Body of pancreas (tissue), 4 donors: ENCODE measurements at regions not wholly inside any gene's neighbourhood (a gene's known extent, or its start where the extent isn't known, plus 50 kb on each side); places are given as distances from the start of the nearest gene placed in this dataset.

Source experiments
- ATAC-seq: fragments of 150-250 bp; one replicate; pipeline ENCODE4 v1.9.1; 2016
- DNase-seq, 4 donors: peaks; one replicate each; pipeline ENCODE4 v3.0.0-alpha.2; 2019
- H3K27ac ChIP-seq, 4 donors: fragments of 200-600 bp; sonication (generic); 1 replicate in 3 of 4; 2 replicates in 1 of 4; pipeline versions ENCODE4 v1.5.1 to v1.6.1; 2016 to 2019; ENCODE audit warnings: mild to moderate bottlenecking in 1 of 4, mixed read lengths in 1 of 4, moderate library complexity in 1 of 4
- H3K27me3 ChIP-seq, 2 donors: fragments of 200-600 bp; sonication (generic); one replicate each; pipeline ENCODE4 v1.6.0; 2016; ENCODE audit warnings: mild to moderate bottlenecking in 1 of 2
- H3K36me3 ChIP-seq, 2 donors: fragments of 200-600 bp; sonication (generic); replicated peaks in 1 of 2; 2 replicates each; pipeline ENCODE4 v1.5.1; 2016; ENCODE audit warnings: low read depth in 2 of 2; ENCODE audit not compliant: insufficient read depth in 1 of 2
- H3K4me1 ChIP-seq: fragments of 200-600 bp; sonication (generic); one replicate; pipeline ENCODE4 v1.6.0; 2016
- H3K4me3 ChIP-seq, 2 donors: fragments of 200-600 bp; sonication (generic); 1 replicate in 1 of 2; 2 replicates in 1 of 2; pipeline ENCODE4 v1.5.1; 2016 to 2019
- H3K9me3 ChIP-seq, 3 donors: fragments of 200-600 bp; sonication (generic); 1 replicate in 2 of 3; 2 replicates in 1 of 3; pipeline ENCODE4 v1.5.1; 2016
- POLR2A ChIP-seq, 3 donors: fragments of 450-650 bp; IDR thresholded peaks; one replicate each; pipeline ENCODE4 v1.6.1; 2016; ENCODE audit warnings: antibody characterized with exemption in 3 of 3, mild to moderate bottlenecking in 2 of 3
- WGBS, 2 donors: methylation state at CpG; one replicate each; pipeline ENCODE4 v1.1.5; 2017; 5-methylcytosine and 5-hydroxymethylcytosine counted together
- intact Hi-C: fragments of 100-400 bp; cut with DNase I; formaldehyde crosslinking; loops from one replicate; pipeline ENCODE4 v1.15.1; 2023
- TF ChIP-seq, protein P1 (sequence below), 7 experiments: fragments of 450-650 bp in 4 of 7; fragments of 200-600 bp in 3 of 7; sonication (generic) in 3 of 7; IDR thresholded peaks; one replicate each; pipeline ENCODE4 v1.5.1; 2016 to 2019; ENCODE audit warnings: antibody characterized with exemption in 7 of 7

DNA sequence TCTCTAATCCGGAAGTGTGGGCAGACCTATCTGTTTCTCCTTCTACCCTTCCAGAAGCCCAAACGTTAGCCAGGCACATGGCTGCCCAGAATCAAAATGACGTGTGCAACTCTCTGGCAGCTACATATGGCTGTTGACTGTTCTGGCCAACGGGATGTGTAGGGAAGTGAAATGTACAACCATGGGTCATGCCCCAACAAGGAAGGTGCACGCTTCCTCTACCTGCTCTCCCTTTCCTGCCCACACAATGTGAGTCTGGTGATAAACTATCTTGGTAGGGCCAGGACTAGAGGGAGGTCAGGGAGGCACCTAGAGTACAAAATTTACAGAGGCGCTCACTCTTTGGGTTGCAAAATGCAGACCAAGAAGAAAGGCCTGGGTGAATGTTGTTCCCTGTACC lies 495.9 kb upstream of the PROK2 start:
- WGBS, 2 donors: 72 to 80% methylated on average over 6 of the region's 6 CpGs
- TF ChIP-seq, protein P1, sequence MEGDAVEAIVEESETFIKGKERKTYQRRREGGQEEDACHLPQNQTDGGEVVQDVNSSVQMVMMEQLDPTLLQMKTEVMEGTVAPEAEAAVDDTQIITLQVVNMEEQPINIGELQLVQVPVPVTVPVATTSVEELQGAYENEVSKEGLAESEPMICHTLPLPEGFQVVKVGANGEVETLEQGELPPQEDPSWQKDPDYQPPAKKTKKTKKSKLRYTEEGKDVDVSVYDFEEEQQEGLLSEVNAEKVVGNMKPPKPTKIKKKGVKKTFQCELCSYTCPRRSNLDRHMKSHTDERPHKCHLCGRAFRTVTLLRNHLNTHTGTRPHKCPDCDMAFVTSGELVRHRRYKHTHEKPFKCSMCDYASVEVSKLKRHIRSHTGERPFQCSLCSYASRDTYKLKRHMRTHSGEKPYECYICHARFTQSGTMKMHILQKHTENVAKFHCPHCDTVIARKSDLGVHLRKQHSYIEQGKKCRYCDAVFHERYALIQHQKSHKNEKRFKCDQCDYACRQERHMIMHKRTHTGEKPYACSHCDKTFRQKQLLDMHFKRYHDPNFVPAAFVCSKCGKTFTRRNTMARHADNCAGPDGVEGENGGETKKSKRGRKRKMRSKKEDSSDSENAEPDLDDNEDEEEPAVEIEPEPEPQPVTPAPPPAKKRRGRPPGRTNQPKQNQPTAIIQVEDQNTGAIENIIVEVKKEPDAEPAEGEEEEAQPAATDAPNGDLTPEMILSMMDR (IDR thresholded peaks at IDR 0.05): no peak
- TF ChIP-seq POLR2A (IDR thresholded peaks at IDR 0.05): no peak
- H3K27ac ChIP-seq: no peak overlapping the region
- no peaks in the 10 kb centered on the region for H3K27me3 ChIP-seq
- no peak for DNase-seq
- no peaks in the 10 kb centered on the region for H3K9me3 ChIP-seq
- H3K36me3 ChIP-seq: no peaks in the 10 kb centered on the region
- intact Hi-C loops: no loop called here
- no peaks in the 10 kb centered on the region for H3K4me1 ChIP-seq
- no peak overlapping the region for H3K4me3 ChIP-seq
- no peak for ATAC-seq

DNA sequence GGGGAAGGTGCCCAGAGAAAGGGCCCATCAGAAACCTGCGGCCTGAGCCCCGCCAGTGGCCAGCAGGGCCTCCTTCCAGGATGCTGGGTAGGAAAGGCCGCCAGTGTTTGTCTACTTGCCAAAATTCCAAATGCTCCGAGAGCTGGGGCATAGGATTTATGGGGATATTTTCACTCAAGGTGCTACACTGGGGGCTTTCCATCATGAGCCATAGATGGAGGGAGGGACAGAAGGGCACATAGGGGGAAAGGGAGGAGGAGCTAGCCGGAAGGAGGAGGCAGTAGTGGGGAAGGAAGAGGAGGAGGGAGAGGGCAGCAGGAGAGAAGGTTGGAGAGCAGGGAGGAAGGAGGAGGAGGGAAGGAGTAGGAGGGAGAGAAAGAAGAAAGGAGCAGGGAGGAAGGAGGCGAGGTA lies 494.7 kb upstream of the PROK2 start:
- ATAC-seq (no peak), DNase-seq (no peak)
- Histone ChIP-seq H3K27ac (no peak overlapping the region), H3K27me3 (no peaks in the 10 kb centered on the region), H3K4me3 (no peak overlapping the region), H3K4me1 (peaks cover 6% of the 10 kb centered on the region), H3K9me3 (no peaks in the 10 kb centered on the region), H3K36me3 (no peaks in the 10 kb centered on the region)
- TF ChIP-seq POLR2A (IDR thresholded peaks at IDR 0.05): no peak
- TF ChIP-seq, protein P1 (IDR thresholded peaks at IDR 0.05): no peak
- 67 to 73% methylated on average over 6 of the region's 6 CpGs for WGBS, 2 donors
- intact Hi-C loops: no loop called here

DNA sequence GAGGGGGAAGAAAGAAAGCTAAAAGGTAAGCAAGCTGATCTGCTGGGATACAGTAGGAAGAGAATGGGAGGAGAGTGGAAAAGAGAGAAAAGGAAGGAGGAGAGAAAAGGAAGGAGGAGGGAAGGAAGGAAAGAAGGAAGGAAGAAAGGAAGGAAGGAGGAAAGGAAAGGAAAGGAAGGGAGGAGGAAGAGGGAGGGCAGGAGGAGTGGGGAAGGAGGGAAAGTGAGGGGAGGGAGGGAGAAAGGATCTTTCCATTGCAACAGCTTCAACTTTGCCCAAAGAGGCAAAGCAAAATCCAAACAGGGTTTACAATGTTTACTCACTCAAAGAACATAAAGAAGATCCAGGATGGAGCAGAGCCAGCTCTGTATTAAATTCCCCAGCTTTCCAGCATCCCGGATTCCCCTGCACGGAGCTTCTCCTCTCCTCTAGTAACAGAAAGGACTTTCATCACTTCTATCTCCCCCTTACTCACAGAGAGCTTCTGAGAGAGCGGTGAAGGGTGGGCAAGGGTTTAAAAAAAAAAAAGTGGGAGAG lies 494.2 kb upstream of the PROK2 start:
- H3K9me3 ChIP-seq: no peaks in the 10 kb centered on the region

DNA sequence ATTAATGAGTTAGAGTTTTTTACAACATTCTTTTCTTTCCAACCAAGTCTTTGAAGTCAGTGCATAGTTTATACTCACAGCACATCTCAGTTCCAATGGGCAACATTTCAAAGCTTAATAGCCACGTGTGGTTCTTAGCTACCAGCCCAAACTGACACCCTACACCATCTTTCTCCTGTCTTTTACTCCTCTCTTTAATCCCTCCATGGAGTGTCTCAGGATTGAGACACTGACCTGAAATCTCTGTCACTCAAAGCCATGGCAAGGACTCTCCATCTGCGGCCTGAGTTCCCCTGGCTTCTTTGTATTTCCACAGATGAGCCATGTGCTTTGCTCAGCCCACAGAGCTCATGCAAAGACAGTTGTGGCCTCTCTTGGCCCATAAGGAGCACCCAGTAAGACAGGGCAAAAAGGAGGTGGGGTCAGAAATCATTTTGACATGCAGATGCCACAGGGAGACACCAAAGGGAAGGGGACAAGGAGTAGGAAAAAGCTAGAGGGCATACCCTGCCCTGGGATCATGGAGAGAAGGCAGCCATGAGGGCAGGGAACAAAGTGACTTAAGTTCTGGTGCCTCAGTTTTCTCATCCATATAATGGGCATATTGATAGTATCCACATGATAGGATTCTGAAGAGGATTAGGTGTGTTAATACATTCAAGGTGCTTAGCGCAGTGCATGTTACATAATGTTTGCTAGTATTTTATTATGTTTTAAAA lies 493.6 kb upstream of the PROK2 start:
- WGBS, 2 donors: 59 to 74% methylated on average over 3 of the region's 3 CpGs
- no peak for ATAC-seq
- H3K4me3 ChIP-seq: no peak overlapping the region
- DNase-seq: no peak
- no peaks in the 10 kb centered on the region for H3K36me3 ChIP-seq
- intact Hi-C loops: no loop called here
- TF ChIP-seq POLR2A (IDR thresholded peaks at IDR 0.05): no peak
- no peaks in the 10 kb centered on the region for H3K27me3 ChIP-seq
- peaks cover 6% of the 10 kb centered on the region for H3K4me1 ChIP-seq
- no peak overlapping the region for H3K27ac ChIP-seq
- H3K9me3 ChIP-seq: no peaks in the 10 kb centered on the region

More for the DNA sequence above, 494.2 kb upstream of the PROK2 start:
- Histone ChIP-seq H3K4me3 (no peak overlapping the region), H3K27ac (no peak overlapping the region), H3K4me1 (peaks cover 6% of the 10 kb centered on the region), H3K27me3 (no peaks in the 10 kb centered on the region), H3K36me3 (no peaks in the 10 kb centered on the region)
- WGBS, 2 donors: 75% methylated on average over 3 of the region's 3 CpGs
- intact Hi-C loops: no loop called here
- TF ChIP-seq, protein P1 (IDR thresholded peaks at IDR 0.05): no peak
- no peak for TF ChIP-seq POLR2A (IDR thresholded peaks at IDR 0.05)
- DNase-seq (no peak), ATAC-seq (no peak)

DNA sequence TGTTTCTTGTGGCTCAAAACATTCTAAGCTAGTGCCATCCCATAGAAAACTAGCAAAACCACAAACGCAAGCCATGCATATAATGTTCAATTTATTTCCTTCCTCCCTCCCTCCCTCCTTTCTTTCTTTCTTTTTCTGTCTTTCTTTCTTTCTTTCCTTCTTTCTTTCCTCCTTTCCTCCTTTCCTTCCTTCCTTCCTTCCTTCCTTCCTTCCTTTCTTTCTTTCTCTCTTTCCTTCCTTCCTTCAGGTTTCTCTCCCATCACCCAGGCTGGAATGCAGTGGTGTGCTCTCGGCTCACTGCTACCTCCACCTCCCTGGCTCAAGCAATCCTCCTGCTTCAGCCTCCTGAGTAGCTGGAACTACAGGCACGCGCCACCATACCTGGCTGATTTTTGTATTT lies 492.8 kb upstream of the PROK2 start:
- ATAC-seq (no peak), DNase-seq (no peak)
- Histone ChIP-seq H3K4me3 (no peak overlapping the region), H3K27ac (no peak overlapping the region), H3K4me1 (peaks cover 6% of the 10 kb centered on the region), H3K27me3 (no peaks in the 10 kb centered on the region), H3K36me3 (no peaks in the 10 kb centered on the region), H3K9me3 (no peaks in the 10 kb centered on the region)
- WGBS, 2 donors: 96 to 99% methylated on average over 4 of the region's 4 CpGs
- TF ChIP-seq, protein P1 (IDR thresholded peaks at IDR 0.05): no peak
- TF ChIP-seq POLR2A (IDR thresholded peaks at IDR 0.05): no peak
- intact Hi-C loops: no loop called here
